ENCODE measurements at regions not wholly inside any gene's neighbourhood (a gene's known extent, or its start where the extent isn't known, plus 50 kb on each side); places are given as distances from the start of the nearest gene placed in this dataset.

GRCh38 chr14:53411125-53411524, 258.0 kb upstream of the DDHD1 start:
- Histone ChIP-seq H4K20me1 (ENCODE audit: control insufficient read depth, insufficient read depth, low read depth, low read length) (no peaks in the 10 kb centered on the region), H3K9me3 (ENCODE audit: control insufficient read depth, insufficient read depth, low read length) (no peaks in the 10 kb centered on the region), H3K79me2 (ENCODE audit: control insufficient read depth, low read length) (no peaks in the 10 kb centered on the region), H3K9me2 (replicated peaks; ENCODE audit: control insufficient read depth, low read length) (no peaks in the 10 kb centered on the region), H3K27me3 (ENCODE audit: control insufficient read depth, low read length) (no peaks in the 10 kb centered on the region), H3K27ac (ENCODE audit: low read depth, low read length) (no peak overlapping the region), H3K4me2 (ENCODE audit: low read length) (no peak overlapping the region), H3K4me1 (ENCODE audit: control insufficient read depth, low read length) (no peaks in the 10 kb centered on the region), H3K4me3 (ENCODE audit: low read length) (no peak overlapping the region), H3F3A (ENCODE audit: control insufficient read depth, insufficient read depth) (no peaks in the 10 kb centered on the region), H3K36me3 (ENCODE audit: control insufficient read depth, low read length) (no peaks in the 10 kb centered on the region)
- TF ChIP-seq EZH2phosphoT487 (IDR thresholded peaks at IDR 0.05; ENCODE audit: borderline replicate concordance, low read length) (no peak), CTCF (IDR thresholded peaks at IDR 0.05; ENCODE audit: low read depth, low read length, poor library complexity, severe bottlenecking) (no peak)

GRCh38 chr14:53409969-53410368, 256.8 kb upstream of the DDHD1 start:
- TF ChIP-seq CTCF (IDR thresholded peaks at IDR 0.05; ENCODE audit: low read depth, low read length, poor library complexity, severe bottlenecking) (no peak), EZH2phosphoT487 (IDR thresholded peaks at IDR 0.05; ENCODE audit: borderline replicate concordance, low read length) (no peak)
- Histone ChIP-seq H3K4me3 (ENCODE audit: low read length) (no peak overlapping the region), H3K27me3 (ENCODE audit: control insufficient read depth, low read length) (no peaks in the 10 kb centered on the region), H3K36me3 (ENCODE audit: control insufficient read depth, low read length) (no peaks in the 10 kb centered on the region), H4K20me1 (ENCODE audit: control insufficient read depth, insufficient read depth, low read depth, low read length) (no peaks in the 10 kb centered on the region), H3F3A (ENCODE audit: control insufficient read depth, insufficient read depth) (no peaks in the 10 kb centered on the region), H3K9me3 (ENCODE audit: control insufficient read depth, insufficient read depth, low read length) (no peaks in the 10 kb centered on the region), H3K9me2 (replicated peaks; ENCODE audit: control insufficient read depth, low read length) (no peaks in the 10 kb centered on the region), H3K79me2 (ENCODE audit: control insufficient read depth, low read length) (no peaks in the 10 kb centered on the region), H3K4me1 (ENCODE audit: control insufficient read depth, low read length) (no peaks in the 10 kb centered on the region), H3K4me2 (ENCODE audit: low read length) (no peak overlapping the region), H3K27ac (ENCODE audit: low read depth, low read length) (no peak overlapping the region)

GRCh38 chr14:53409289-53409688, 256.2 kb upstream of the DDHD1 start:
- Histone ChIP-seq H4K20me1 (ENCODE audit: control insufficient read depth, insufficient read depth, low read depth, low read length) (no peaks in the 10 kb centered on the region), H3K9me2 (replicated peaks; ENCODE audit: control insufficient read depth, low read length) (no peaks in the 10 kb centered on the region), H3F3A (ENCODE audit: control insufficient read depth, insufficient read depth) (no peaks in the 10 kb centered on the region), H3K79me2 (ENCODE audit: control insufficient read depth, low read length) (no peaks in the 10 kb centered on the region), H3K4me2 (ENCODE audit: low read length) (no peak overlapping the region), H3K9me3 (ENCODE audit: control insufficient read depth, insufficient read depth, low read length) (no peaks in the 10 kb centered on the region), H3K27ac (ENCODE audit: low read depth, low read length) (no peak overlapping the region), H3K36me3 (ENCODE audit: control insufficient read depth, low read length) (no peaks in the 10 kb centered on the region), H3K4me3 (ENCODE audit: low read length) (no peak overlapping the region), H3K4me1 (ENCODE audit: control insufficient read depth, low read length) (no peaks in the 10 kb centered on the region), H3K27me3 (ENCODE audit: control insufficient read depth, low read length) (no peaks in the 10 kb centered on the region)
- TF ChIP-seq EZH2phosphoT487 (IDR thresholded peaks at IDR 0.05; ENCODE audit: borderline replicate concordance, low read length) (no peak), CTCF (IDR thresholded peaks at IDR 0.05; ENCODE audit: low read depth, low read length, poor library complexity, severe bottlenecking) (no peak)

All from DOHH2 (cell line).